ENCODE measurements at regions not wholly inside any gene's neighbourhood (a gene's known extent, or its start where the extent isn't known, plus 50 kb on each side); places are given as distances from the start of the nearest gene placed in this dataset.

DNA sequence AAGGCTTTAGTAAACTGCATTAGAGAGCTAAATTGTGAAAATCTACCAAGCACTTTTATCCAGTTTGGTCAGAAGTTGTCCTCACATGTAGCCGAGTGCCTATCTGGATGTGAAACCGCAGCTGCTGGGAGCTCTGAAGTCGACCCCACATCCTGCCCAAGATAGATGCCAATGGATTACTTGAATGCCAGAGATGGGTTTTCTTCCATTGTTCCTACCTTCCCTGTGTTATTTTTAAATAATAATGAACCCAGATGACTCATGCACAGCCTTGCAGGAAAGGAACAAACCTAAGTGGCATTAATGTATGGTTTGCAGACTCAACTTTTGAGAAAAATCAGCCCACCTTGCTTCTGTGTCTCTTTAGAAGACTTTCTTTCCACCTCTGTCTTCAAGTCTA is 408.5 kb downstream of the FBXO15 start:
- no peak for DNase-seq (ENCODE audit: low read depth, low spot score)

DNA sequence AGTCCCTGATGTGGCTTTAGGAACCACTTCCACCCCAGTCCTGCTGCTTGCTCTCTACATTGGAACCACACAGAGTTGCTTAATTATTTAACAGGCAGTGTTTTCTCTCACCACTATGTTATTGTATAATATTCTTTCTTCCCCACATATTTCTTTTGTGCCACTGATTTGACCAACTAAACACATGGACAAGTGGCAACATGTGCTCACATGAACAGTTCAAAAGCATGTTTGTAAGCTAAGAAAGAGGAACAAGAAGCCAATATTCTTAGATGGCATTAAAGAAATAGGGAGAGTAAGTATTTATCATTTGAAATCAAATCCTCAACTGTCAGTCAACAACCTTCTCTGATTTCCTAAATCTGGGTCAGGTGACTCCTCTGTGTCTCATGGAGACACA is 409.6 kb downstream of the FBXO15 start:
- DNase-seq (ENCODE audit: low read depth, low spot score), result no peak

DNA sequence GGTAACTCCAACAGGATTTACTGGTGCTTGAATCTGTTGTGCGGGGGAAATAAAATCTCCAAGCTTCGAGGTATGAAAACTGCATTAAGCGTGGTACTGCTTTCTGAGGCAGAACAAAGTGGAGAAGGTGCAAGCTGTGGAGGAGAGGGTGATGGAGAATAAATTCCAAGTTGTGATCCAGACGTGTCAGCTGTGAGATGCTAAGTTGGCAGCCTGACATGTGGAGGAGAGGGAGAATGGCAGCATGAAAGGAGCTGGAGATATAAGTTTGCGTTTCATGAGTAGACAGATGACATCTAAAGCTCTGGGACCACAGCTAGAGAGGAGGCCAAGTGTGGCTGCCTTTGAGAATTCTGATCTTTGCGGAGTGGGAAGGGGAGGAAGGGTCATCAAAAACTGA is 411.8 kb downstream of the FBXO15 start:
- DNase-seq (ENCODE audit: low read depth, low spot score), result no peak

DNA sequence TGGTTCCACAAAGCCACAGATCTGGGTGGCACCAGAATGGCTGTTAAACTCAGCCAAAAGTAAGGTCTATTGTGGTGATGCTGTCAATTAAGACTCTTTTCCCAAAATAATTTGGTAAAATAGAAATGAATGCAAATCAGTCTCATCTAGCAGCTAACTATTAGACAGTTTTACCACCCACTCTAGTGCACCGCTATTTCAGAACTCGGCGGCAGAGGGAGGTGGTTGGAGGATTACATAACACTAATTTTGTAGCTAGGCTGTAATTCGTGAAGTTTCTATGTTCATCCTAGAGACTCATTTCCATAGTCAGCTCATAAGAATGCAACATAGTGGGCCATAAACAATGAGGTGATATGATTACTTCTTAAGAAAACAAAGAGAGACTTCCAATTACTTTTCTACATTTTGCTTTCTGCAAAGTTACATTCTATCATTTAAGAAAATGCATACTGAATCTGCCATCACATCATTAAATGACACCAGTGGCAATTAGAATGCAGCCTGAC is 413.8 kb downstream of the FBXO15 start:
- no peak for DNase-seq (ENCODE audit: low read depth, low spot score)

DNA sequence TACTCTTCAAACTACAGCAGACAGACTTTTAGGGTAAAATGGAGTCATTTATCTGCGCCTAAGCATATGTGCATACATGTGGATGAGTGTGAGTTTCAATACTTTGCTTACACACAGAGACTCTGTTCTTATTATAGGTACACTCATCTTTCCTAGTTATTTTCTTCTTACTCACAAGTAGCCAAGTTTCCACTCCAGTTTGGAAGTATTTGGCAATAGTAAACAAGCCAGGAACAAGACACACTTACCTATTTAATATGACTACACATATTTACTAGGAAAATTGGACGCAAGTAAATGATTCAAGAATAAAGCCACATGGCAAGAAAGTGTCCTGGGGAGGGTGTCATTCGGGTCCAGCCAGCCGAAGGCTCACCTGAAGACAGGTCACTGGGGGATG is 414.3 kb downstream of the FBXO15 start:
- DNase-seq (ENCODE audit: low read depth, low spot score), result no peak

DNA sequence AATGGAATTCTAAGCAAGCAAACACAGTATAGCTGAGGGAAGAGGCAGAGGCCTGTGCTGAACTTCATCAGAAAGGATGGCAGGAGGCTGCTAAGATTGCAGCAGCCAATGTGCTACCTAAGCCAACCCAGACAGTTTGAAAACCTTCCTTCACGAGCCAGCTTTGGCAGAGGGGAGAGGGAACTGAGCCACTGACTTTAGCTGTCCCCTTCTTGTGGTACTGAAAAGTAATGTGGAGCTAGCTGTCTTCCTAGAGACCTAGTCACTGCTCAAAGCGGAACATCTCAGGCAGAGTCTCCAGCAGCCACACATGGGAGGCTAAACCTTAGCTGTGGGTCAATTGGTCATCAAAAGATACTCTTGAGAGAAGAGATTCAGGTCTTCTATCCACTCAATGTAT is 419.0 kb downstream of the FBXO15 start:
- DNase-seq (ENCODE audit: low read depth, low spot score), result no peak

DNA sequence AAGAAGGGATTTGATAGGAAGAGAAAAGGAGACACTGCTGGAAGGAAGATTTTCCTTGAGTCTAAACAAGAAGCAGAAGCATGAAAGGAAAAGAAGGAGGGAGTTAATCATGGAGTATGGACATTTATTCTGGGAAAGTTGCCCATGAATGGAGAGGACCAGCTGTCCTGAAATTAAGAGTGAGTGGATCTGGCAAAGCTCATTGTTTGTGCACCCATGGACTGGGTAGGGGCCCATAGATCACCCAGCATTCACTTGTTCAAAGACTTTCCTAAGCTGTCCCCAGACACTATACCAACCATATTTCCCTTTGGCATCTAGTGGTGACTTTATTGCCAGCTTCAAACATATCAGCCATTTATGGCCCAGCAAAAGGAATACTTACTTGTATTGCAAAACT is 422.7 kb downstream of the FBXO15 start:
- no peak for DNase-seq (ENCODE audit: low read depth, low spot score)

DNA sequence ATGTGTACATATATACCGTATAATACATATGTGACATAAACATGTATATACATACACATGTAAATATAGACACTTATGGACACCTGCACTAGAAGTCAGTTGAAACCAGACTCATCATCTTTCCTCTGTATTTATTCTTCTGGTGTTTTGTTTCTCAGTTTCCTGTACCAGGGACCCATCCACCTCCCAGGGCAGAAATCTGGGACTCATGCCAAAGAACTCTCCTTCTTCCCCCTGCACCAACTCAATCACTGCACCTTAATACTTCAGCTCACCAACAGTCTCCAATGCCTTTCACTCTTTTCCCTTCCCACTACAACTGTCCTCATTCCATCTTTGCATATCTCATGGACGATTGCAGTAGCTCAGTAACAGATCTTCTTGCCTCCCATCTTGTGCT is 428.0 kb downstream of the FBXO15 start:
- DNase-seq (ENCODE audit: low read depth, low spot score), result no peak

DNA sequence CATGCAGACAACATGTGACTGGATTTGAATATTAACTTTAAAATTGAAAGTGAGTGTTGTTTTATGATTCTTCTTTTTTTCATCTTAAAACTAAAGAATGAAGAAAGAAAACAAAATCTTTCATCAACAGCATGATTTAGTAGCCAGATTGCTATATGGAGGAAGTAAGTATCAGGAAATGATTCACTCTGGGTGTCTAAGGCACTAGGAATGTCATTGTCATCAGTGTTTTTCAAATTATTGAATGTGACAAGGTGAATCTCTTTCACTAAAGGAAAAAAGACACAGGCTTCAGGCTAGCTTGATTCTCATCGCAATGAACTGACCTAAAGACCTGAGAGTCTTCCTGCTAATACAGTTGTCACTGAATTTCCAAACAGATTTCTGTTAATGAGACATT is 430.1 kb downstream of the FBXO15 start:
- DNase-seq (ENCODE audit: low read depth, low spot score), result no peak

DNA sequence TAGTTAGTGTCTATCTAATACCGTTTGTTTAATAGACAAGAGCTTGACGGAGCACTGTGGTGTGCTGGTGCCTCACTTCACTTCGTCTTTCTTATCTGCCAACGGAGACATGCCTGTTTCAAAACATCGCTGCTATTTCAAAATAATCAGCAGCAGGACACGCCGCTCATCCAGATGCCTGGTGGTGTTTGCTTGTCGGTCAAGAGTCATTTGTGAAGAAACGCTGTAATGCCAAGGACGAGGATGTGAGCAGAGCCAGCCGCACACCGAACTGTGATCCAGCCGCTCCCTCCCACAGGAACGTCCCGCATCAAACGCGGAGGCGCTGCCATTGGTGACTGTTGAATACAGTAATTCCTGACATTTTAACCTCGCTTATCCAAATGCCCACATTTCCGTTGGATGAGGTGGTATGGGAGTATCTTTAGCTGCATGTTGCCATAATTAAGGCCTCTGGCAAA is 432.4 kb downstream of the FBXO15 start:
- DNase-seq (ENCODE audit: low read depth, low spot score), result no peak

DNA sequence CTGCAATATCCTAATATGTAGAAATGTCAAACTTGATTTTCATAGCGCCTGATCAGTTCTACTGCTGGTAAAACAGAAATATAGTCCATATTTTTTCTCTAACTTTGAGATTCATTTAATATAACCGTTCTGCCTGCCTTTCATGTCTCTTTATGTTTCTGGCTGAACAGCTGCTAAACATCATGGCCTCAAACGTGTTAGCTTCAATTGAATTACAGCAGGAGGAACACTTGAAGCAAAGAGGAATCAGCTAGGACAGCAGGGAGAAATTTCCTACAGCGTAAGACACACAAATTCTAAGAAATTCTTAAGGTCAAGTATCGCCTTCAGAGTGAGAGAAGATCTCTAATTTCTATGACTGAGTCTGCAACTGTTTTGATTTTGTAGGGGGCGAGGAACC is 433.2 kb downstream of the FBXO15 start:
- no peak for DNase-seq (ENCODE audit: low read depth, low spot score)

DNA sequence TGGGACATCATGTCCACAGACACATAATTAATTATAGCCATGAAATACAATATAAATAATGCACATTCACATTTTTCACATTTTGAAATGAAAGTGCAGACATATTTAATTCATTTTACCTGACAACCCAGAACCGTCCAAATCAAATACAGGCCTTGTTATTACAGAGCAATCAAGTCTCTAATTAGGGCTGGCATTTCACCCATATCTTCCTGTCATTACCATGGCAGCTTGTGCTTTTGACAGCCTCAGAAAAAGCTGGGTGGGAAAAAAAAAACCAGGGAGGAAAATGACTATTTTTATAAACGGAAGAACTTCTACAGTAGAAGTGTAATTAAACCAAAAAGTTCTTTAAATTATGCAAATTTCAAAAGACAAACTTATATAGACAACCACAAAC is 436.4 kb downstream of the FBXO15 start:
- DNase-seq (ENCODE audit: low read depth, low spot score), result no peak

DNA sequence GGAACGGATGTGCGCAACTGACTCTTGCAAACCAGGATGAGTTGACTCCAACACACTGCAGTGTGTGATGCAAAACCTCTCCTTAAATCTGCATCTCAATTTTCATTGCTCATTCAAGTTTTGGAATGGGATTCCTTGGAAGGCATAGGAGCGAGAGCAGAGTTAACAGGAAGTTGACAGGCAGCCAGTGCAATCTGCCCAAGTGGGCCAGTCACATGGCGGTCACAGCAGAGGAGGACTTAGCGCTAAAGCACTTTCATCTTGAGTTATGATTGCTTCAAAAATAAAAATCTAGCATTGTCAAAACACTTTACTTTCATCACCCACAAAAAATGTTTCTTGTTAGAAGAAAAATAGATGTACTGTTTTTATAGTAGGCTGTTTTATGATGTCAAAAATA is 439.0 kb downstream of the FBXO15 start:
- peak; percentile 11 for DNase-seq (ENCODE audit: low read depth, low spot score)

DNA sequence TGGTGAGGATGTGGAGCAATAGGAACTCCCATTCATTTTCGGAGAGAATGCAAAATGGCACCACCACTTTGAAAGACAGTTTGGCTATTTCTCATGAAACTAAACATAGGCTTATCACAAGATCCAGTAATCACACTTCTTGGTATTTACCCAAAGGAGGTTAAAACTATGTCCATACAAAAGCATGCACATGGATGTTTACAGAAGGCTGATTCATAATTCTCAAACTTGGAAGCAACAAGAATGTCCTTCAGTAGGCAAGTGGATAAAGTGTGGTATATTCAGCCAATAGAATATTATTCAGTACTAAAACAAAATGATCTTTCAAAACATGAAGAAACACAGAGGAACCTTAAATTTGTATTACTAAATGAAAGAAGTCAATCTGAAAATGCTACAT is 440.6 kb downstream of the FBXO15 start:
- DNase-seq (ENCODE audit: low read depth, low spot score), result no peak

DNA sequence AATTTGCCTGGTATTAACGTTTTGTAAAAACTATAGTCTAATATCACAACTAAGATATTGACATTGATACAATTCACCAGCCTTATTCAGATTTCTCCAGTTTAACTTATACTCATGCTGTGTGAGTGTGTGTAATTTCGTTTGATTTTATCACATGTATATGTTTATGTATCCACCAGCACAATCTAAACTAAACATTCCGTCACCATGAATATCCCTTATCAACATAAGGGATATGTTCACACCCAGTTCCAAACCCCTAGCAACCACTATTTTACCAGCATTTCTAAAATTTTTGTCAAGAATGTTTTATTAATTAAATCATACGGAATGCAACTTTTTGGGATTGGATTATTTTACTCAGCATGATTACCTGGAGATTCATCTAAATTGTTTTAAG is 450.3 kb downstream of the FBXO15 start:
- DNase-seq (ENCODE audit: low read depth, low spot score), result no peak

DNA sequence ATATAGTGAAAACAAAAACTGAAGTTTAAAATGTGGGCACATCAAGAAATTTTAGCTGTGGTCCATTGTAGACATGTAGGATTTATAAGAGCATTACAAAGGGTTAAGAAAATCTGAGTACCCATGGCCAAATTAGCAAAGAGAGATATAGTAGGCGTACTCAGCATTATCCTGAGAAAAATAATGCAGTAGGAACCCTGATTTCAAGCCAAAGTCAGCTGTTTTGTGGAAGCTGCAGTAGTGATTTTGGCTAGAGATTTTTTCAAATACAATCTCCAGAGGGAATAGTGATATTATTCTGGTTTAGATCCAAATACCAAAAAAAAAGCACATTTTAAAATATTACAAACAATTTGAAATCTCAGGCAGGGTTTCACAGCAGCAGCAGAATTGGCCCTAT is 450.9 kb downstream of the FBXO15 start:
- DNase-seq (ENCODE audit: low read depth, low spot score), result no peak

DNA sequence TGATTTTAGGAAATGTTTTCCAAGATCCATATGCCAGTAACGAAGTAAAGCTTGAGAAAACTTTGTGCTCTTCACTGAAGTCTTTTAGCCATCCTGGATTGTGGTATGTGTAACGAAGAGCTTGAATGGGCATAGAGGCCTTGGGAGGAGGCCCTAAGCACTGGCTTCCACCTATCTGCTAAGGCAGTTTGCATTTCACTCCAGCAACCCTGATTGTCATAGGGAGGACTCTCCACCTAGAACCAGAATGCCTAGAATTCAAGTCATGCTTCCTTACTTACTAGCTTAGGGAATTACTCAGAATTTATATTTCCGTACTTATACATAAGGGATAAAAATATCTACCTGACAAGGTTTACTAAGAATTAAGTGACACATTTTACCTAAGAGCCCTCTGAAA is 451.5 kb downstream of the FBXO15 start:
- DNase-seq (ENCODE audit: low read depth, low spot score), result no peak

DNA sequence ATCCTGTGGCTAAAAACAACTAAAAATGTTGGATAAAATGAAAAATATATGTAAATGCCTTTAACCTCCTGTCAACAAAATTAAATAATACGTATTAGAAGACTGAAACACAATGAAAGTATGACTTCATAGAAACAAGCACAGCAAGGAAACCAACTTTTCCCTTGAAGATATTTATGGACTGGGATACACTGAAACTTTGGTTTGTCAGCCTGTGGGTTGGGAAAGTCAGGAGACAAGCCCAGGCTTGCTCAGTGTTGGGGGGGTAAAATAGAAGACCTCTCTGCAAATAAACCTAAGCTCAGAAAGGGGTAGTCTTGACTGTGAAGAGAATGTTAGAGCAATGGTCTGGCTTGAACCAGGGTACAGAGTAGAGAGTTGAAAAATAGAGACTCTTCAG is 454.5 kb downstream of the FBXO15 start:
- no peak for DNase-seq (ENCODE audit: low read depth, low spot score)

DNA sequence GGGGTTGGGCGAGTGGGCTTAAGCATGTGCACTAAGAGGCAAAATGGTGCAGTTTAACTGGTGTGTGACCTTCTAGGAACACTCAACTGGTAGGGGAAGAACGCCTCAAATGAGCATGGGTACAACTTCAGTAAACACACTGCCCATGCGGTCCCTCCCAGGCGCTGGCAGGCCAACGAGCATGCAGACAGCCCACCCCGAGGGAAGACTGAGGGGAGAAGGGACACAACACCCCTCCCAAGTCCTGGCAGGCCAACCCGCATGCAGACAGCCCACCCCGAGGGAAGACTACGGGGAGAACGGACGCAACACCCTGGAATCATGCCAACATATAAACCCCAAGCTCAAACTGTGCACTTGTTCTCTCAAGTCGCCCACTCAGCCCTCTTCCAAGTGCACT is 456.0 kb downstream of the FBXO15 start:
- DNase-seq (ENCODE audit: low read depth, low spot score), result no peak

DNA sequence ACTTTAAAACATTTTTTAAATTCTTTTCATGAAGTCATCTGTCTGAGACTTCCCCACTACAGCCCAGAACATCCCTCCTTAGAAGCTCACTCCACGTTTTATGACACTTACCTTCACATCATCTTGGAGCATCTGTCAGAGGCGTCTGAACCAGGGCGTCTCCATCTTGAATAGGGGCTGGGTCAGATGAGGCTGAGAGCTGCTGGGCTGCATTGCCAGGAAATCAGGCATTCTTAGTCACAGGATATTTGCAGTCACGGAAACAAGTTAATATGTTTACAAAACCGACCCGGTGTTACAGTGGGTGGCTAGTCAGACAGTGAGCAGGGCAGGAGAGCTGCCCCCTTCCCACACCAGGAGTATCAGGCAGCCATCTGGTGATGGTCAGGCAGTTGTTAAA is 456.5 kb downstream of the FBXO15 start:
- no peak for DNase-seq (ENCODE audit: low read depth, low spot score)

DNA sequence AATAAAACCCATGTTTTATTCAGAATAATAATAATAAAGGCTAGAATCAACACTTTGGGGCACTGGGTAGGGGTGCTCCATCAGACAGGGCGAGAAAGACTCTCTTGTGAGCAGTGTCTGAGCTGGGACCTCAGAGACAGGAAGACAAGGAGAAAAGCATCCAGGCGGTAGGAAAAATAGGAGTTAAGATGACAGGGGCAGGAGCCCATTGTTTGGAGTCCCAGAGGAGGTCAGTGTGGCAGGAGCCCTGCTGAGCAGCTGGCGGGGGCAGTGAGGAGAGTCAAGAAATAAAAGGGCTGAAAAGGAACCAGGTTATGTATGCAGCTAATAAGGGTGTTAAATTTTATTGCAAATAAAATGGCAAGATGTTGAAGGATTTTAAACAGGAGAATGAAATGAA is 457.4 kb downstream of the FBXO15 start:
- no peak for DNase-seq (ENCODE audit: low read depth, low spot score)

DNA sequence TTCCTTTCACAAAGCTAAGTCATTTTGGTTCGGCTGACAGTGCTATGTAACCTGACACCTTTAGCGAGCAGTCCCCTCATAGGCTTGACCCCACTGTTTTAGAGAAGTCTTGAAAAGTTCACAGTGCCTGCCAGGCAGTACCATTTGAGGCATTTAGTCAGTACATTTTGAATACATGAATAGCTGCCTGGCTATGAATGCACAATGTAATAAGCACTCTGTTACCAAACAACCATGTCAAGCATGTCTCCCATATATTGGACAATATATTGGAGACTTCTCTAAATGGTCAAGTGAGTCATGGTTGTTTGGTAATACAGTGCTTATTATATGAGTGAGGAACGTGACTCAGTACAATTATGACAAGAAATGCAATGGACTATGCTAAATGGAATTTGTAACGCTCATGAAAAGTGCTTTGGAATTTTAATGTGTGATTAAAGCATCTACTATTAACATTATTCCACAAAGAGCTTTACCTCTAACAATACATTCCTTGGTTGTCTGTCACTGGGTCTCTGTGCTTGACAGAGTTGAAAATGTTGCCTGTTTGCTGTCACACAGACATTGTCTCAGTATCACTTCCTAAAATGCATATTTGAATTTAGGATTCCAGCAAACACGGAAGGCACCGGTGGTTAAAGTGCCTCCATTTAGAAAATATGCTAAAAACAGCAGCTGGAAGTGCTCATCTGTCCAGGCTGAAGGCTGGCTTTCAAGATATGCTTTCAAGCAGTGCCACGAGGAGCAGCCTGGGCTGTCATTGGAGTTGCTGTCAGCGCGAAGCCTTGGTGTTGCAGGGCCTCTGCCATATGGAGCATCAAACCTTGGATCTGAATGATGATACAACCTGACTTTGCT is 458.6 kb downstream of the FBXO15 start:
- DNase-seq (ENCODE audit: low read depth, low spot score), result no peak

DNA sequence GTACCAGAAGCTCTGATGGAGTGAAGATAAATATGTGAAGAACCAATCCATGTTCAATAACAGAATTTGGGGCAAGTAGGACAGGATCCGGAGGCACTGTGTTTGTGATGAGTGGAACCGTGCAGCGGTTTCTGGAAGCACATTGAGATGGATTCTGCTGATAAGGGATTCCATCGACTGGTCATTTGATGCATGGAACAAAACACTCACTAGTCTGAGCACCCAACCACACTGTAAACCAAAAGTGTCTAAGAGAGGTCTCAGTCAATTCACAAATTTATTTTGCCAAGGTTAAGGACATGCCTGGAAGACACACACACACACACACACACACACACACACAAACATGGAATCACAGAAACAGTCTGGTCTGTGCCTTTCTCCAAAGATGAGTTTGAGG is 459.5 kb downstream of the FBXO15 start:
- no peak for DNase-seq (ENCODE audit: low read depth, low spot score)

DNA sequence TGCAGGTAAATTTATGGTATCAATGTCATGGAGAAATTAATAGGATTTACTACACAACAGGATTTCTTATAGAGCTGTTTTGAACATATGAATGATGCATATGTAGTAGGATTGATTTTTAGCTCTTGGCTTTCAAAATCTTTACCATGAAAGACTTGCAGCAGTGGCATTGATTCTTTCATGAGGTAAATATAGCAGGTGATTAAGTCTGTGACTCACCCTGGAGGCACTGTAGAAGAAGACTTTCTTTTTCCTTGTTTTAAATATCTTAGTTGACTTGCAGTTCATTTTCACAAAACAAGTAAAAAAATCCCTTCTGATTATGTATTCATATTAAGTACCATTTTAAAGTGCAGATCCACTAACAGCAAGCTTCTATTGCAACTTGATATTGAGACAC is 463.0 kb downstream of the FBXO15 start:
- no peak for DNase-seq (ENCODE audit: low read depth, low spot score)

All from brain pericyte (primary cell).